Breast epithelium (tissue), 3 donors: ENCODE measurements at regions not wholly inside any gene's neighbourhood (a gene's known extent, or its start where the extent isn't known, plus 50 kb on each side); places are given as distances from the start of the nearest gene placed in this dataset.

ENCODE experiments used
- POLR2A ChIP-seq: fragments of 450-650 bp; IDR thresholded peaks from one replicate; pipeline ENCODE4 v1.6.1; 2016; ENCODE audit warnings: antibody characterized with exemption, mild to moderate bottlenecking, moderate library complexity
- POLR2AphosphoS5 ChIP-seq, 3 donors: sonication (generic); formaldehyde crosslinking; IDR thresholded peaks; one replicate each; pipeline ENCODE4 v1.6.1; 2017; ENCODE audit warnings: antibody characterized with exemption in 3 of 3
- TF ChIP-seq, protein P1 (sequence below), 3 donors: fragments of 450-650 bp; IDR thresholded peaks; one replicate each; pipeline ENCODE4 v1.5.1; 2016 to 2017; ENCODE audit warnings: antibody characterized with exemption in 3 of 3, mild to moderate bottlenecking in 3 of 3, moderate library complexity in 3 of 3

DNA sequence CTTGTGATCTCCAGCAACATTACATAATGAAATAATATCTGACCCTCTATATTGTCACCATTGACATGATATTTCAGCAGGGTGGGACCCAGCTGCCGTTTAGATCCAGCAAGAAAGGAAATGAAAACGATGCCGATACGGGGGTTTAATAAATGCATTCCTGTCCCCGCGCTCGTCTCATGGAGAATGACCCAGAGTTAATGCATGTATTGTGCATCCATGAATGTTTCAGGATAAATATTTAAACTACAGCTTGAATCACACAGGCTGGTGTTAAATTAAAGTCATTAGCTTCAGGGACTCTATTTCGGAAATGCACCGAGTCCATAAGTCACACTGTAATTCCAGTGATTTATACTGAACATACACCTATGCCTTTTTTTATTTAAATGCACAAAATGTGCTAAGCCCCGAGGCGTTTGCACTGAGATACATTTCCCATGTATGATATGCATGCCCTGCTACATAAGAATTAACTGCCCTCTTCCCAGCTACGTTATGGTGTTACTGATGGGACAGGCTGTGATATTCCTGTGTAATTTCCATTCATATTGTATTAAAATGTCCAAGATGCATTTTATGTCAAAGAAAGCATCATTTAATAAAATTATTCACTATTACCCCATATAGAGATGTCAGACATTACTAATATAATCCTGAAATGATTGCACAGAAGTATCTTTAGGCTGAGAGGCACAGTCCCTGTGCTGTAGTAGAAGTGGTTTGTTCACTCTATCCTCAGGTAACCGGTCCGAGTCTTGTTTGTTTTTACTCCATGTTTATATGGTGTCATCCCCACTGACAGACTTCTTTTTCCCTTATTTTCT, 109.3 kb upstream of the ZNF516 start:
- TF ChIP-seq, protein P1, sequence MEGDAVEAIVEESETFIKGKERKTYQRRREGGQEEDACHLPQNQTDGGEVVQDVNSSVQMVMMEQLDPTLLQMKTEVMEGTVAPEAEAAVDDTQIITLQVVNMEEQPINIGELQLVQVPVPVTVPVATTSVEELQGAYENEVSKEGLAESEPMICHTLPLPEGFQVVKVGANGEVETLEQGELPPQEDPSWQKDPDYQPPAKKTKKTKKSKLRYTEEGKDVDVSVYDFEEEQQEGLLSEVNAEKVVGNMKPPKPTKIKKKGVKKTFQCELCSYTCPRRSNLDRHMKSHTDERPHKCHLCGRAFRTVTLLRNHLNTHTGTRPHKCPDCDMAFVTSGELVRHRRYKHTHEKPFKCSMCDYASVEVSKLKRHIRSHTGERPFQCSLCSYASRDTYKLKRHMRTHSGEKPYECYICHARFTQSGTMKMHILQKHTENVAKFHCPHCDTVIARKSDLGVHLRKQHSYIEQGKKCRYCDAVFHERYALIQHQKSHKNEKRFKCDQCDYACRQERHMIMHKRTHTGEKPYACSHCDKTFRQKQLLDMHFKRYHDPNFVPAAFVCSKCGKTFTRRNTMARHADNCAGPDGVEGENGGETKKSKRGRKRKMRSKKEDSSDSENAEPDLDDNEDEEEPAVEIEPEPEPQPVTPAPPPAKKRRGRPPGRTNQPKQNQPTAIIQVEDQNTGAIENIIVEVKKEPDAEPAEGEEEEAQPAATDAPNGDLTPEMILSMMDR (IDR thresholded peaks at IDR 0.05), result no peak
- TF ChIP-seq POLR2AphosphoS5 (IDR thresholded peaks at IDR 0.05), result no peak
- no peak for TF ChIP-seq POLR2A
